ENCODE measurements at regions not wholly inside any gene's neighbourhood (a gene's known extent, or its start where the extent isn't known, plus 50 kb on each side); places are given as distances from the start of the nearest gene placed in this dataset.

- TF ChIP-seq ZNF621 (tag by site-specific recombination; IDR thresholded peaks at IDR 0.05) (no peak), ZNF707 (tag by site-specific recombination; IDR thresholded peaks at IDR 0.05) (no peak), ZNF416 (tag by site-specific recombination; IDR thresholded peaks at IDR 0.05) (no peak), INSM2 (tag by site-specific recombination; IDR thresholded peaks at IDR 0.05) (no peak), ZNF426 (tag by site-specific recombination; IDR thresholded peaks at IDR 0.05) (no peak), ZNF132 (tag by site-specific recombination; IDR thresholded peaks at IDR 0.05; ENCODE audit: borderline replicate concordance) (no peak), HOXC10 (CRISPR knock-in tag; IDR thresholded peaks at IDR 0.05) (no peak), ZBTB7A (tag by site-specific recombination; IDR thresholded peaks at IDR 0.05; ENCODE audit: low read depth) (no peak), SP2 (tag by site-specific recombination; IDR thresholded peaks at IDR 0.05) (no peak)
These were observed 238.9 kb downstream of the SLC7A11 start (continued) for GRCh38 chr4:138003248-138003647.

- TF ChIP-seq ZNF645 (tag by site-specific recombination; IDR thresholded peaks at IDR 0.05) = no peak
- no peak for TF ChIP-seq RBAK (tag by site-specific recombination; IDR thresholded peaks at IDR 0.05)
- TF ChIP-seq ZNF280C (tag by site-specific recombination; IDR thresholded peaks at IDR 0.05) = no peak
- no peak for TF ChIP-seq KLF17 (tag by site-specific recombination; IDR thresholded peaks at IDR 0.05)
- TF ChIP-seq ZSCAN30 (tag by site-specific recombination; IDR thresholded peaks at IDR 0.05) = no peak
- no peak for TF ChIP-seq ZNF449 (tag by site-specific recombination; IDR thresholded peaks at IDR 0.05)
- TF ChIP-seq ZFP3 (tag by site-specific recombination; IDR thresholded peaks at IDR 0.05; ENCODE audit: low read depth) = no peak
- no peak for TF ChIP-seq ZNF830 (tag by site-specific recombination; IDR thresholded peaks at IDR 0.05; ENCODE audit: low read depth)
- TF ChIP-seq PATZ1 (tag by site-specific recombination; IDR thresholded peaks at IDR 0.05) = no peak
- no peak for TF ChIP-seq SALL2 (tag by site-specific recombination; IDR thresholded peaks at IDR 0.05; ENCODE audit: borderline replicate concordance)
- TF ChIP-seq ZNF704 (tag by site-specific recombination; IDR thresholded peaks at IDR 0.05) = no peak
- TF ChIP-seq ZNF148 (tag by site-specific recombination; IDR thresholded peaks at IDR 0.05; ENCODE audit: borderline replicate concordance) = no peak
- CTCF ChIA-PET = interaction anchor here (0.7 kb wide), 1 partner anchor 189 kb away, joined by 3 read pairs; no protein-coding TSS in a partner anchor
- no peak overlapping the region for H3K27ac ChIP-seq (ENCODE audit: extremely low read depth, low read depth, low read length)
- no peaks in the 10 kb centered on the region for H3K36me3 ChIP-seq (ENCODE audit: control insufficient read depth in 2 of 2, insufficient read depth in 1 of 2, low read length in 2 of 2)
- POLR2A ChIA-PET = no interaction called here
- no peaks in the 10 kb centered on the region for H3K9me3 ChIP-seq (ENCODE audit: control insufficient read depth, insufficient read depth, low read depth, low read length)
- H3K4me1 ChIP-seq (ENCODE audit: control insufficient read depth, insufficient read depth, low read length) = no peaks in the 10 kb centered on the region
- no peak overlapping the region for H3K4me3 ChIP-seq (ENCODE audit: low read depth, low read length)
These were observed 243.3 kb downstream of the SLC7A11 start for GRCh38 chr4:137998666-137999429.

Data from HEK293 (cell line).